ENCODE measurements at regions not wholly inside any gene's neighbourhood (a gene's known extent, or its start where the extent isn't known, plus 50 kb on each side); places are given as distances from the start of the nearest gene placed in this dataset.
"Not testable (repeated sequence)": the region's sequence is repeated elsewhere in the genome, so short reads cannot be mapped to it uniquely, and the experiment has no call there.

DNA sequence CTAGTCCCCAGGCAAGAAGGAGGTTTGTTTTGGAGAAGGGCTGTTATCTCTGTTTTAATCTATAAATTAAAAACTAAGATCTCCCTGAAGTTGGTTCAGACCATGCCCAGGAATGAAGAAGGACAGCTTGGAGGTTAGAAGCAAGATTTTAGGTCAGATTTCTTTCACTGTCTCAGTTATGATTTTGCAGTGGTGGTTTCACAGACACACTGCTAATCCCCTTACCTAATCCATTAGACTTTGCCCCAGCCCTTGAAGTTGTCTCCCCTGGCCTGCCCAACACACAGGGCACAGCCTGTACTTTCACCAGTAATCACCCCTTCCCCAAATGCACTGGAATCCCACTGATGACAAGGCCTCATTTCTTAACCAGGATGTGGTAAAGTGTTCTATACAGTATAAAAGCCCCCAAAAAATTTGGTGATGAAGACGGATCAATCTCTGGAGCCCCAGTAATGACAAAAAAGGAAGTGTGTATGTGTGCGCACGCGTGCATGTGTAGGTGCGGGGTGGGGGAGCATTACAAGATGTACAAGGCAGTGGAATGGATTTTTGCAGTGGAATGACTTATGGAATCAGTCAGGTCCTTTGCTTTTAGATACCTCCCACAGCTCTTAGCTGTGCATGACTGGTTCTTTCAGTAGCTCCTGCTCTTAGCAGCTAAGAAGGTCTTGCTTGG, 73.1 kb upstream of the TERB2 start:
- Mint-ChIP-seq H3K9me3 (peaks cover 55% of the 10 kb centered on the region), H3K4me1 (peaks cover 5% of the 10 kb centered on the region; the same call in 1 of the 2 replicates), H3K4me3 (no peak overlapping the region), H3K27ac (no peak overlapping the region), H3K27me3 (ENCODE audit: low read depth) (peaks cover 5% of the 10 kb centered on the region; the same call in 1 of the 2 replicates), H3K36me3 (peaks cover 20% of the 10 kb centered on the region)
- DNase-seq (ENCODE audit: low spot score) (no peak), ATAC-seq (no peak)
- TF ChIP-seq, protein P1, sequence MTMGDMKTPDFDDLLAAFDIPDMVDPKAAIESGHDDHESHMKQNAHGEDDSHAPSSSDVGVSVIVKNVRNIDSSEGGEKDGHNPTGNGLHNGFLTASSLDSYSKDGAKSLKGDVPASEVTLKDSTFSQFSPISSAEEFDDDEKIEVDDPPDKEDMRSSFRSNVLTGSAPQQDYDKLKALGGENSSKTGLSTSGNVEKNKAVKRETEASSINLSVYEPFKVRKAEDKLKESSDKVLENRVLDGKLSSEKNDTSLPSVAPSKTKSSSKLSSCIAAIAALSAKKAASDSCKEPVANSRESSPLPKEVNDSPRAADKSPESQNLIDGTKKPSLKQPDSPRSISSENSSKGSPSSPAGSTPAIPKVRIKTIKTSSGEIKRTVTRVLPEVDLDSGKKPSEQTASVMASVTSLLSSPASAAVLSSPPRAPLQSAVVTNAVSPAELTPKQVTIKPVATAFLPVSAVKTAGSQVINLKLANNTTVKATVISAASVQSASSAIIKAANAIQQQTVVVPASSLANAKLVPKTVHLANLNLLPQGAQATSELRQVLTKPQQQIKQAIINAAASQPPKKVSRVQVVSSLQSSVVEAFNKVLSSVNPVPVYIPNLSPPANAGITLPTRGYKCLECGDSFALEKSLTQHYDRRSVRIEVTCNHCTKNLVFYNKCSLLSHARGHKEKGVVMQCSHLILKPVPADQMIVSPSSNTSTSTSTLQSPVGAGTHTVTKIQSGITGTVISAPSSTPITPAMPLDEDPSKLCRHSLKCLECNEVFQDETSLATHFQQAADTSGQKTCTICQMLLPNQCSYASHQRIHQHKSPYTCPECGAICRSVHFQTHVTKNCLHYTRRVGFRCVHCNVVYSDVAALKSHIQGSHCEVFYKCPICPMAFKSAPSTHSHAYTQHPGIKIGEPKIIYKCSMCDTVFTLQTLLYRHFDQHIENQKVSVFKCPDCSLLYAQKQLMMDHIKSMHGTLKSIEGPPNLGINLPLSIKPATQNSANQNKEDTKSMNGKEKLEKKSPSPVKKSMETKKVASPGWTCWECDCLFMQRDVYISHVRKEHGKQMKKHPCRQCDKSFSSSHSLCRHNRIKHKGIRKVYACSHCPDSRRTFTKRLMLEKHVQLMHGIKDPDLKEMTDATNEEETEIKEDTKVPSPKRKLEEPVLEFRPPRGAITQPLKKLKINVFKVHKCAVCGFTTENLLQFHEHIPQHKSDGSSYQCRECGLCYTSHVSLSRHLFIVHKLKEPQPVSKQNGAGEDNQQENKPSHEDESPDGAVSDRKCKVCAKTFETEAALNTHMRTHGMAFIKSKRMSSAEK (CRISPR knock-in tag; IDR thresholded peaks at IDR 0.05; ENCODE audit: borderline replicate concordance) = no peak
- TF ChIP-seq ZNF219 (CRISPR knock-in tag; IDR thresholded peaks at IDR 0.05; ENCODE audit: borderline replicate concordance) = no peak
- TF ChIP-seq, protein P2, sequence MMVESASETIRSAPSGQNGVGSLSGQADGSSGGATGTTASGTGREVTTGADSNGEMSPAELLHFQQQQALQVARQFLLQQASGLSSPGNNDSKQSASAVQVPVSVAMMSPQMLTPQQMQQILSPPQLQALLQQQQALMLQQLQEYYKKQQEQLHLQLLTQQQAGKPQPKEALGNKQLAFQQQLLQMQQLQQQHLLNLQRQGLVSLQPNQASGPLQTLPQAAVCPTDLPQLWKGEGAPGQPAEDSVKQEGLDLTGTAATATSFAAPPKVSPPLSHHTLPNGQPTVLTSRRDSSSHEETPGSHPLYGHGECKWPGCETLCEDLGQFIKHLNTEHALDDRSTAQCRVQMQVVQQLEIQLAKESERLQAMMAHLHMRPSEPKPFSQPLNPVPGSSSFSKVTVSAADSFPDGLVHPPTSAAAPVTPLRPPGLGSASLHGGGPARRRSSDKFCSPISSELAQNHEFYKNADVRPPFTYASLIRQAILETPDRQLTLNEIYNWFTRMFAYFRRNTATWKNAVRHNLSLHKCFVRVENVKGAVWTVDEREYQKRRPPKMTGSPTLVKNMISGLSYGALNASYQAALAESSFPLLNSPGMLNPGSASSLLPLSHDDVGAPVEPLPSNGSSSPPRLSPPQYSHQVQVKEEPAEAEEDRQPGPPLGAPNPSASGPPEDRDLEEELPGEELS (CRISPR knock-in tag; IDR thresholded peaks at IDR 0.05) = no peak
- POLR2A ChIA-PET = no interaction called here
- CTCF ChIA-PET = interaction anchor here (1.1 kb wide), 1 partner anchor 30 kb away, joined by 3 read pairs; no protein-coding TSS in a partner anchor

DNA sequence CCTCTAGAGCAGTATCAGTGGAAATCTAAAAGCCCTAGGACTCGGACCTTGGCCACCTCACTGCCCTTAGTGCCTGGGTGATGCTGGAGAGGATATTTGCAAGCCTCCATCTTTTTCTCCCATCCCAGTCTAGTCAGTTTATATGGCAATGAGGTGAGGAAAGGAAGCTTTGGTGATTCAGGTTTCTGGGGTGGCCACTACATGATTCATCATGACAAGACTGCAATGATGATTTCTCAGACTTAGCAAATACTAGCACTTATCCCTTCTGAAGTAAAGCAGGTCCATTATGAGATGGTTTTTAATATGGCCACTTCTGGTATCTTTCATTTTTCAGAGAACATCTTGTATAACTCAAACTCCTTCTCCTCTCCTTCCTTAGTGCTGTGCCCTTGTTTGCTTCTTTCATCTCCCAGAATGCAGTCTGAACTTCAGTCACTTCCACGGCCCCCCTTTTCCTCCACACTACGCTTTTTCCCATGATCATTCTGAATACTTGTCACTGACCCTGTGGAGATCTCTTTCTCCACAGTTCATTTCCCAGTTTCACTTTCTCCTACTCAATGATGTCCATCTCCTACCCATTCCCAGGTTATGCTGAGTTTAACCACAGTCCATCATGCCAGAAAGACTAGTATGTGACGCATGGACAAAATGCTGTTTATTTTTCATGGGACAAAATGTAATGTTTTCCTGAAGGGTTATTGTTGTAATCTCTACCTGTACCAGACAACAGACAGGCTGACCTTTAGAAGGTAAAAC, 57.4 kb upstream of the TERB2 start:
- ATAC-seq; H3K4me1 Mint-ChIP-seq; H3K27me3 Mint-ChIP-seq (ENCODE audit: low read depth); DNase-seq (ENCODE audit: low spot score); H3K36me3 Mint-ChIP-seq; CTCF ChIA-PET; H3K4me3 Mint-ChIP-seq; POLR2A ChIA-PET; H3K27ac Mint-ChIP-seq: not testable (repeated sequence)
- peaks cover 13% of the 10 kb centered on the region; the same call in 1 of the 2 replicates for H3K9me3 Mint-ChIP-seq

DNA sequence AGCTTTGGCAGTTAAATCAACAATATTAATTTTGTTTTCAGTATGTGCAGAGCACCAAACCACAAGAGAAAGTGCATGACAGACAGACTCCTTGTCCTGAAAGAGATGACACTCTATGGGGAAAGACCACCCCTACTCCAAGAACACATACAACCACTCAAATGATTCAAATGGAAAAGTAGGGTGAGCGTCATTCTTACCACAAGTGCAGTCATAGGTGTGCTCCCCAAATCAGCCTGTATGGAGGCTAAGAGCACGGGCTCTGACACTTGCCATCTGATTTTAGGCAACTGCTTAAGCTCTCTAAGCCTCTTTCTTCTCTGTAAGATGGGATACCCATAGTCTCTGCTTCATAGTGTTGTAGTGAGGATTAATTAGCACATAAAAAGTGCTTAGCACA, 56.7 kb upstream of the TERB2 start:
- H3K27ac Mint-ChIP-seq; POLR2A ChIA-PET; H3K36me3 Mint-ChIP-seq; DNase-seq (ENCODE audit: low spot score); ATAC-seq; CTCF ChIA-PET; H3K27me3 Mint-ChIP-seq (ENCODE audit: low read depth); H3K4me3 Mint-ChIP-seq; H3K4me1 Mint-ChIP-seq: not testable (repeated sequence)
- peaks cover 13% of the 10 kb centered on the region; the same call in 1 of the 2 replicates for H3K9me3 Mint-ChIP-seq

DNA sequence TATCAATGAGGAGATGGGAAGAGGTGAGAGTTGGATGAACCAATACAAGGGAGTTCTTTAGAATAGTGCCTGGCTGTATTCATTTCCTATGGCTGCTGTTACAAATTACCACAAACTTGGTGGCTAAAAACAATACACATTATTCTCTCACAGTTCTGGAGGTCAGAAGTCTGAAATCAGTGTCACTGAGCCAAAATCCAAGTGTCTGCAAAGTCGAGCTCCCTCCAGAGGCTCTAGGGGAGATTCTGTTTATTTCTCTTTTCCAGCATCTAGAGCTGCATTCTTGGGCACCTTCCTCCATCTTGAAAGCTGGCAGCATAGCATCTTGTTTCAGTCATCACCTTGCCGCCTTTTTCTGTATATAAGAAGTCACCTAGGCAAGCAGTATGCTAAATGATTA, 55.7 kb upstream of the TERB2 start:
- H3K36me3 Mint-ChIP-seq; H3K4me3 Mint-ChIP-seq; H3K27ac Mint-ChIP-seq; H3K4me1 Mint-ChIP-seq; H3K27me3 Mint-ChIP-seq (ENCODE audit: low read depth); CTCF ChIA-PET; DNase-seq (ENCODE audit: low spot score); H3K9me3 Mint-ChIP-seq; POLR2A ChIA-PET; ATAC-seq: not testable (repeated sequence)

DNA sequence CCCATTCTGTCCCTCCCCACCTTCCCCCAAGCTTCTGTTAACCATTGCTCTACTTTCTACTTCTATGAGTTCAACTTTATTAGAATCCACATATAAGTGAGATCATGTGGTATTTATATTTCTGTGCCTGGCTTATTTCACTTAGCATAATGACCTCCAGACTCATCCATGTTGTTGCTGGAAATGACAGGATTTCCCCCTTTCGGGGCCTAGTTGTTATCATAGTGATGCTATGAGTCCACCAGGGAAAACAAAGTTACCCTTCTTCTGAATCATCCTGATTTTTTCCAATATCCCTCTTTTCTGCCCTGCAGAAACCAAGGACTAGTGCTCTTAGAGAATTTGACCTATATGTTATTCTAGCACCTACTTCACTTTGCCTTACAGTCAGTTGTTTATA, 53.2 kb upstream of the TERB2 start:
- H3K4me1 Mint-ChIP-seq; H3K27ac Mint-ChIP-seq; H3K36me3 Mint-ChIP-seq; ATAC-seq; H3K9me3 Mint-ChIP-seq; DNase-seq (ENCODE audit: low spot score); H3K4me3 Mint-ChIP-seq; CTCF ChIA-PET; H3K27me3 Mint-ChIP-seq (ENCODE audit: low read depth); POLR2A ChIA-PET: not testable (repeated sequence)

DNA sequence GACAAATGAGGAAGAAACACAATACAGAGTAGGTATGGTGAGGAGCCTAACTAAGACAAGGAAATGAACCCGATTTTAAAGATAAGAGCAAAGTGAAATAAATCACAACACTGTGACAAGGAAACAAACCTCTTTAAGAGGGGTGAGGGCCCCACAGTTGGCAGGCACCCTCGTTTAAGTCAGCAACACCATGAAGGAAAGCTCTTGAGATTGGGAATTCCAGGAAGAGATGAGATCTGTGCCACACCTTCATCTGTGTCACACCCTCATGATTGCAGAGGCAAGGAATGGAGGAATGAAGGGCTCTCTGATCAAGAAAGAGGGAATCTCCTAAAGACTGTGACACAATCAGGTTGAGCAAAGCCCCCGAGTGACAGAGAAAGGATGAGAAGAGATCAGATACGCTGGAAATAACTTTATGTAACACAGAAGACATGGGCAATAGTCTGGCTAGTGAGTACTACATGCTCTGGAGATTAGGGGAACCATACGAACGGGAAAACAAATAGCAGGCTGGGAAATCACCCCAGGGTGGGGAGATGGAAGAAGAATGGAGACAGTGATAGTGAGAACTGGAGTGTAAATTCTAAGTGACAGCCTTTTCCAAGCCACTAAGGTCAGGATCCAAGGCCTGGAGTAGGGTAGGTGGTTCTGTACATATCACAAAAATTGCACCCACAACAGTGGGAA, 51.7 kb upstream of the TERB2 start:
- CTCF ChIA-PET; H3K9me3 Mint-ChIP-seq; H3K27ac Mint-ChIP-seq; DNase-seq (ENCODE audit: low spot score); H3K4me1 Mint-ChIP-seq; H3K27me3 Mint-ChIP-seq (ENCODE audit: low read depth); H3K36me3 Mint-ChIP-seq; H3K4me3 Mint-ChIP-seq; POLR2A ChIA-PET; ATAC-seq: not testable (repeated sequence)

All from WTC11 (cell line).